ENCODE measurements at regions not wholly inside any gene's neighbourhood (a gene's known extent, or its start where the extent isn't known, plus 50 kb on each side); places are given as distances from the start of the nearest gene placed in this dataset.

DNA sequence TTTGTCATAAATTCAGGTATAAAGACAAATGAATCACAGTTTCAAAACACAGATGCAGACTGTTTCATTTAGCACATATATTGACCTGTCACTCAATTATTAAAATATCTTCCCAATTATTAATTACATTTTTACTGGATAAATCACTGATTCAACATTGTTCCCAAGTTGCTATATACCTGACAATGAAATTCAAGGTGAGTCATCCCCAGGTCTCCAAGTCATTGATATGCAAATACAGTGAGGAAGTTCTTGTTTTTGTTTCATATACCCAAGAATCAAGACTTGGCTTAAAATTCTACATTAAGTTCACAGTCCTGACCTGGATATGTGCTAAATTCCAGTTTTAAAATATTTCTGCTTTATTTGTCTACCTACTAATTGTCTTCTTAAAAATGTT, 599.3 kb upstream of the PSMD7 start (continued):
- TF ChIP-seq, protein P1, sequence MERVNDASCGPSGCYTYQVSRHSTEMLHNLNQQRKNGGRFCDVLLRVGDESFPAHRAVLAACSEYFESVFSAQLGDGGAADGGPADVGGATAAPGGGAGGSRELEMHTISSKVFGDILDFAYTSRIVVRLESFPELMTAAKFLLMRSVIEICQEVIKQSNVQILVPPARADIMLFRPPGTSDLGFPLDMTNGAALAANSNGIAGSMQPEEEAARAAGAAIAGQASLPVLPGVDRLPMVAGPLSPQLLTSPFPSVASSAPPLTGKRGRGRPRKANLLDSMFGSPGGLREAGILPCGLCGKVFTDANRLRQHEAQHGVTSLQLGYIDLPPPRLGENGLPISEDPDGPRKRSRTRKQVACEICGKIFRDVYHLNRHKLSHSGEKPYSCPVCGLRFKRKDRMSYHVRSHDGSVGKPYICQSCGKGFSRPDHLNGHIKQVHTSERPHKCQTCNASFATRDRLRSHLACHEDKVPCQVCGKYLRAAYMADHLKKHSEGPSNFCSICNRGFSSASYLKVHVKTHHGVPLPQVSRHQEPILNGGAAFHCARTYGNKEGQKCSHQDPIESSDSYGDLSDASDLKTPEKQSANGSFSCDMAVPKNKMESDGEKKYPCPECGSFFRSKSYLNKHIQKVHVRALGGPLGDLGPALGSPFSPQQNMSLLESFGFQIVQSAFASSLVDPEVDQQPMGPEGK (CRISPR knock-in tag; IDR thresholded peaks at IDR 0.05; ENCODE audit: borderline replicate concordance): no peak
- no peak for TF ChIP-seq GLIS3 (CRISPR knock-in tag; IDR thresholded peaks at IDR 0.05)

DNA sequence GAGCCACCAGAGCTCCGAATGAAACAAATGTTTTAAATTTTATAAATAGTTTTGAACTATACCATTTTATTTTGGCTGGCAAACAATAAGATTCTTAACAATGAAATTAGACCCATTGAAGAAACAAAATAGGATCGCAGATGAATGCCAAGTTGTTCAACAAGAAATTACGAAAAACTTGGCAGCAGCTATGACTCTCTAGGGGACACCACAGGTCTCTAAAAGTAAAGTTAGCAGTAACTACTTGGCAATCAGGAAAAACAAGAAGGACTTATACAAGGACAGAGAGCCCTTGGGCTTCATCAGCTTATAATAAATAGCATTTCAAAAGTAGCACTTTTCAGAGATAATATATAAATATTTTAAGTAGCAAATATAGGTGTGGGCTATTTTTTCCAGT, 603.8 kb upstream of the PSMD7 start:
- ATAC-seq: no peak
- TF ChIP-seq RARB (CRISPR knock-in tag; IDR thresholded peaks at IDR 0.05) (no peak), ZNF565 (CRISPR knock-in tag; conservative IDR thresholded peaks at IDR 0.05; ENCODE audit: low read depth) (no peak)

- TF ChIP-seq GLIS3 (CRISPR knock-in tag; IDR thresholded peaks at IDR 0.05) (no peak), POU6F1 (CRISPR knock-in tag; IDR thresholded peaks at IDR 0.05; ENCODE audit: borderline replicate concordance, low read depth) (no peak)
- no peak for ATAC-seq
Measured at GRCh38 chr16:73683804-73684203, 612.8 kb upstream of the PSMD7 start.

DNA sequence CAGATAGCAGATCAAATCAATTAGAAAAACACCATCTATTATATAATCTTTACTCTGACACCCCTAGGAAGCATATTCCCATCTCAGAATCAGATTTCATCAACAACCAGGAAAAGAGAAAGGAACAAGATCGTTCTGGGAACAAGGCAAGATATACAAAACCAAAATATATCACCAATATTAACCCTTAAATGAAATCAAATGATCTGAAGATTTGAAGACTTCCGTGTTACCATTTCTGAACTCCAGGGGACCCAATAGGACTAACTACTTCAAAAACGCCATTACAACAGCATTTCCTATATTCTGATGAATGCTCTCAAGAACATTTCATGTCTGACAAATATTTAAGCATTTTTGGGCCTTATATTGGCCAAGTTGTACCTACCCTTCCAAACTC, 624.2 kb upstream of the ZFHX3 start:
- TF ChIP-seq CSDC2 (CRISPR knock-in tag; IDR thresholded peaks at IDR 0.05) (no peak), CREB5 (CRISPR knock-in tag; IDR thresholded peaks at IDR 0.05; ENCODE audit: low read depth) (no peak), TOX (CRISPR knock-in tag; IDR thresholded peaks at IDR 0.05; ENCODE audit: borderline replicate concordance) (no peak), ZC3H10 (CRISPR knock-in tag; IDR thresholded peaks at IDR 0.05) (no peak), TSHZ2 (CRISPR knock-in tag; IDR thresholded peaks at IDR 0.05) (no peak), TCF4 (CRISPR knock-in tag; IDR thresholded peaks at IDR 0.05; ENCODE audit: borderline replicate concordance) (no peak), PPARA (CRISPR knock-in tag; IDR thresholded peaks at IDR 0.05; ENCODE audit: borderline replicate concordance) (no peak), ZNF70 (CRISPR knock-in tag; IDR thresholded peaks at IDR 0.05) (no peak), SNAI2 (CRISPR knock-in tag; IDR thresholded peaks at IDR 0.05) (no peak), ZNF8 (CRISPR knock-in tag; IDR thresholded peaks at IDR 0.05) (no peak), ESRRG (CRISPR knock-in tag; IDR thresholded peaks at IDR 0.05) (no peak), RARB (CRISPR knock-in tag; IDR thresholded peaks at IDR 0.05) (no peak), OSR1 (CRISPR knock-in tag; IDR thresholded peaks at IDR 0.05) (no peak), ZNF565 (CRISPR knock-in tag; conservative IDR thresholded peaks at IDR 0.05; ENCODE audit: low read depth) (no peak), ZFP3 (CRISPR knock-in tag; IDR thresholded peaks at IDR 0.05) (no peak), POU6F1 (CRISPR knock-in tag; IDR thresholded peaks at IDR 0.05; ENCODE audit: borderline replicate concordance, low read depth) (no peak)
- no peak for ATAC-seq

Measured in SK-N-SH treated with all-trans-retinoic acid at 6 μM for 48 hours (cell line).